ENCODE measurements at regions not wholly inside any gene's neighbourhood (a gene's known extent, or its start where the extent isn't known, plus 50 kb on each side); places are given as distances from the start of the nearest gene placed in this dataset.
A peak's percentile ranks its signal among the peaks of the same experiment; 100 is the strongest.
"Not testable (repeated sequence)": the region's sequence is repeated elsewhere in the genome, so short reads cannot be mapped to it uniquely, and the experiment has no call there.

DNA sequence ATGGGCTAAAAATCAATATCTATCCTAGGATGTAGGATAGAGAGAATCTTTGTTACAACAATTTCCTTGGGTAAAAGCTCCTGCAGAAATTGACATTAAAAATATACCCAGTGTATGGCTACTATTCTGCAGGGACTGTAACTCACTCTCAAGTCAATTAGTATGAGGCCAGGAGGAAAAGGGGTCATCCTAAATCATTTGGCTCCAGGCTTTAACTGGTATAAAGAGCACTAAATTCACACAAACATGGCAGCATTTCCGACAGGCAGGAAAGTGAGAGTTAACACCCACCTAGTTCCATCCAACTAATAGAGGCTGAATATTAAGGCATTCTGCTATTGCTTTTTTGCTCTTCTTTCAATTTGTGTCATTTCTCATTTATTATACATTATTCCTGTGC lies 218.6 kb upstream of the C1orf87 start:
- no peak for DNase-seq

DNA sequence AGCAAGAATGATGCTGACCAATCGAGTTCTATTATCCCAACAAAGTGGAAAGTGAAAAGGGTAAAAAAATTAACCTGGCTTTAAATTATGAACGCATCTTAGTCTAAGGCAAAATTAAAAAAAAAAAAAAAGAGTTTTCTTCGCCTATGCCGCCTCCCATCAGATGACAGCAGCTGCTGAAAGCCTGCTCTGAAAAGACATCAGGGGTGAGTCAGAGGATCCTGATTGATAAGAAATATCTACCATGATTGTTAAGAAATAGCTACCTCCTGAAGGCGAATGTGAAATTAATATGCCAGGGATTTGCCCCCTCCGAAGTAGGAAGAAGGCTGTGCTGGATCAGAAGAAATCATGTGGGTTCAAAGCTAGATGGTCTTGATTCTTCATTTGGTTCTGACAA lies 216.8 kb upstream of the C1orf87 start:
- DNase-seq, result no peak

DNA sequence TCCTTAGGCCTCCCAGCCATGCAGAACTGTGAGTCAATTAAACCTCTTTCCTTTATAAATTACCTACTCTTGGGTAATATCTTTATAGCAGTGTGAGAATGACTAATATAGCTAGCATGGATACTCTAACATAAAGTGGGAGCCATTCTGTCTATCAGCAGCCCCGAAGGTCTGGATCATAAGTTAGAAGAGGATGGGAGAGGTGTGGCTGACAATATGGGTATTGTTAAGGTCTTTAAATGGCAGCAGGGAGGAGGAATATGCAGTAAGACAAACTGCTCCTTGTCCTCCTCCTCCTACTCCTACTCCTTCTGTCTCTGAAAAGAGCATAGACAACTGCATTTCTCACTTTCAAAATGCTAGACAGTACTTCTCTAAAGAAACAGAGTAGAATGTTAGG lies 214.0 kb upstream of the C1orf87 start:
- DNase-seq, result no peak

DNA sequence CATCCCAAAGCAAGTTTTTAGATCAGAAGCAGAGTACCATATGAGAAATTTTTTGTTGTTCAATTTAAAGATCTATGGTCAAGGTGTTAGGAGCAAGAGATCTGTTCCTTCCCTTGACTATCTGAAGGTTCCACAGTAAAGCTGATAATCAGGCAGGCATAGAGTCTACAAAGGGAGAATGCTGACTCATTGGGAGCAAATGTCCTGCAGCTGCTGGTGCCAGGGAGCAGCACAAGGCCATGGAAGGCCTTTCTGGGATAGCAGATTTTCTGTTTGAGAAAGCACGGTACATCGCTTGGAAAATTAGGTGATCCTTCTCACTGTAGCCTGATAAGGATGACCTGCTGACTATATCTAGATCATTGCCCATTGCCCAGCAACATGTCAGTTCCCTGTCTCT lies 210.1 kb upstream of the C1orf87 start:
- DNase-seq, result no peak

DNA sequence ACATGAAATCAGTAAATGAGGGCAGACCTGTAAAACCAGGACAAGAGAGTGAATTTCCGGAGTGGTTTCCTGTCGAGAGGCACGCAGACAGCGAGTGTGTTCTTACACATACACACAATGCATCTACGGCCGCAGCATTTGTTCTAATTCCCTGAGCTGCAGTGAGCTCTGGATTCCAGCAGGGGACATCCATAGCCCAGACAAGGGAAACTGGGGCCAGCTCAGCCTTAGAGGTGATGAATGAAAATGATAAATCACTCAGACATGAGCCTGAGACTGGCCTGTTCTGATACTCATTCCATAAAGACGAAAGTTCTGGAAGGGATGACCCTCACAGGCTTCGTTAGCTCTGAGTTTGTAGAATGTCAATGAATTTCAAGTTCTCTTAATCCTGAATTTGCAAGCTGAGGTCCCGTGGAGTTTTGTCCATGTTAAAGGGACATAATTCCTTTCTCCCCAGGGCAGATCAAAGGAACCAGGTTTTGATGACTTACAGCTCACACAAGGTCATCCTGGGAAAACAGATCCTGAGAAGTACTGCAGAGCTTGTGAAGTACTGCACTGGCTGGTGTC lies 207.9 kb upstream of the C1orf87 start:
- peak; percentile 12 for DNase-seq

DNA sequence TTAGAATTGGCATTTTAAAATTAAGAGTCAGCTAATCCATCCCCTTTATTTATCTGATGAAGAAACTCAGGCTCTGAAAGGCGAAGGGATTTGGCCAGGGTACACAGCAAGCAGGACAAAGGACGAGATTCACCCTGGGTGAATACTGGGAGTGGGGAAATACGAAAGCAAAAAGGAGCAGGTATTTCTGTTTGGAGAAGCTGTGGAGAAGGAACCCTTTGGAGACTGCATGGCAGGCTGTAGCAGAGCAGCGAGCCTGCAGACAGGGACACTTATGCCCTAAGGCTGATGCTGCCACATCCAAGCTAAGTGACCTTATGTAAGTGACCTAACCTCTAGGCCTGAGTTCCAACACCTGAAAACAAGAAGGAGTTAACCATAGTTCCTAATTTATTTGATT lies 207.2 kb upstream of the C1orf87 start:
- no peak for DNase-seq

DNA sequence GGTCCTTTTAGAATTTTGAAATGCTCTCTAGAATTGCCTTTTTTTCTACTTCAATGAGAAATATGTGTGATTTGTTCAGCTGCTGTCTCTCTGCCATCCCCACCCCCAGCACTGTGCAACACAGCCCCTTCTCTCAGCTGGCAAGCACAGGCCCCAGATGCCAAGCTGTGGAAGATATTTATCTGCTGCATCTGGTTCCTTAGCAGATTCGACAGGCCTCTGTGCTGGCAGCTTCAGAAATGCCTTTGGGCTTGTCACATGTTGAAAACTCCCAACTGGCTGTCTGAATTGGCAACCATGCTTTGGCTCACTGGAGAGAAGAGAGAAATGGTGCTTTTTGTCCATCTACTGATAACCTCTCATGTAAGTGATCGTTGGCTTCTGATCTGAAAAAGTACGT lies 206.7 kb upstream of the C1orf87 start:
- no peak for DNase-seq

DNA sequence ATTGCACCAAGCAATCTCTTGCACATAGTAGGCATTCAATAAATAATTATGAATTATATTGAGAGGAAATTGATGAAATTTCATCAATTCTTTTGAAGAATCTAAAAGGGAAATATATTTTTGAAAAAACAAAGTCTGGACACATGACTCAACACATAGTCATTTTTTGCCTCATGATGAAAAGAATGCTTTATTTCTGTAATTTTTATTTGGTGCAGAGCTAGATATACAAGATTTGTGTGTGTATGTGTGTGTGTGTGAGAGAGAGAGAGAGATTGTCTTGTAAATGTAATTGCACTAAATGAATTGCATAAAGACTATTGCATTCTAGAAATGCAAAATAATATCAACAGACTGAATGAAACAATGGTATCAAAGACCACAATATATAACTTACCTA lies 206.2 kb upstream of the C1orf87 start:
- DNase-seq, result no peak

DNA sequence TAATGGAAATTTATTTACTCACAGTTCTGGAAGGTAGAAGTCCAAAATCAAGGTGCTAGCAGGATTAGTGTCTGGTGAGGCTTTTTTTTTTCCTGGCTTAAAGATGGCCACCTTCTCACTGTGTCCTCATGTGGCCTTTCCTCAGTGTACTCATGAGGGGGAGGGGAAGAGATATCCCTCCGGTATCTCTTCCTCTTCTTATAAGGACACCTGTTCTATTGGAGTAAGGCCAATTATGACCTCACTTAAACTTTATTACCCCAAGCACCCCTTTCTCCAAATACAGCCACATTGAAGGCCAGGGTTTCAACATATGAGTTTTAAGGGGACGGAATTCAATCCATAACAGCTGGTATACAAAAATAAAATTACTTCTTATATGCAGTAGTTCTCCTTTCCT lies 203.7 kb upstream of the C1orf87 start:
- no peak for DNase-seq

DNA sequence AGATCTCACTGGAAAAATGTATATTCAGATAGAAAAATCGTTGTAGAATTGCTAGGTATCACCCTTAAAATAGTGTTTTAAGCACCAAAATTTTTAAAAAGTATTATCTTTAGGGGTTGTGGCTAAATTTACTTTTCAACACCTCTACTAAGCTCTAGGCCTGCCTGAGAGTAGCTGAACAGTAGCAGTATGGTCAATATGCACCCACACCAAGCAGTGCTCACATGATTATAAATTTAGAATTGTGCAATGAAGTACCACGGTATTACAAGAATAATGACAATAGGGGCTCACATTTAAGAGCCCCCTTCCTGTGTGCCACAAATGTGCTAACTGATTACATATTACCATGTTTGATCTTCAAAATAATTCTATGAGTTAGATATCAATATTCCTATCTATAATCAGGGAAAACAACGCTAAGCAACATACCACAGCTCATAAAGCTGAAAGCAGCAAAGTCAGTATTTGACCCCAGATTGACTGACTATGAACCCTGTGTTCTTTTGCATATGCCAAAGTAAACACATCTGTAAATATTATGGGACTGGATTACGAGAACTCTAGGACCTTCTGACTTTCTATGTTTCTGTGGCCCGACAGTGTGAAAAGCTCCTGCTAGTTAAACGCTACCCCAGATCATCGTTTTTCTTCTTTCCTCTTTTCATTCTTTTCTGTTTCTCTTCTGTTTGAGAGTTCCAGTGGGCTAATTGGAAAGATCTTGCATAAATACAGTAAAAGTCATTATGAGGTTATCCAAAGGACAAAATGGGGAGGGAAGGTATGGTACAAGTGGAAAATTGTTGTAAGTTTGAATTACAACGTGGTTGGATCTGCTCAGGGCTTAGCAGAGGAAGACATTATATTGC lies 201.1 kb upstream of the C1orf87 start:
- no peak for DNase-seq

DNA sequence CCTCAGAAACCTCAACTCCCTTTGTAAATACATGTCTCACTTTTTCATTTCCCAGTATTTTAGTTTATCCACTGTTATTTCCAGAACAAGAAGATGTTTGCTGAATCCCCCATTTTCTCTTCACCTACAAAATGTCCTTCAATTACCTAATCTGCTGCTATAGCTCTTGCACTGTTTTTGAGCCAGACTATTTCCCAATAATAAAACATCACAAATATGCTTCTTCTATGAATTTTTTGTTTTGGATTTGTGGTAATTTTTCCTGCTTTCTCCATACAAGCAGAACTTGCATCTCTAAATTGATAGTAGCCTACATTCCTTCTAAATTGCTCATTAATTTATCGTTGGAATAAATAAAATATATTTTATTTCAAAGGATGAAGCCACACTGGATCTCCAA lies 199.6 kb upstream of the C1orf87 start:
- no peak for DNase-seq

DNA sequence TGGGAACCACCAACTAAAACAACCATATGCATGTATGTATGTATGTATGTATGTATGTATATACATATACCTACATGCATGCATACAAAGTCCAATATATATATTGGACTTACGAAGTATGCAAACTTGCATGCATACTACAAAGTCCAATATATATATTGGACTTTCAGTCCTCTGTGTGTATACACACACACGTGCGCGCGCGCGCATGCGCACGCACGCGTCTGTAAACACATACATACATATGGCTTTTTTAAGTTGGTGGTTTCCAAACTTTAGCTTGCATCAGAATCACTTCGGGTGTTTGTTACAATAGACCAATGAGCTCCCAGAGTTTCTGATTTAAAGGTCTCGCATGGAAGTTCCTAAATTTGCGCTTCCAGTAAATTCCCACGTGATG lies 197.5 kb upstream of the C1orf87 start:
- DNase-seq, result no peak

DNA sequence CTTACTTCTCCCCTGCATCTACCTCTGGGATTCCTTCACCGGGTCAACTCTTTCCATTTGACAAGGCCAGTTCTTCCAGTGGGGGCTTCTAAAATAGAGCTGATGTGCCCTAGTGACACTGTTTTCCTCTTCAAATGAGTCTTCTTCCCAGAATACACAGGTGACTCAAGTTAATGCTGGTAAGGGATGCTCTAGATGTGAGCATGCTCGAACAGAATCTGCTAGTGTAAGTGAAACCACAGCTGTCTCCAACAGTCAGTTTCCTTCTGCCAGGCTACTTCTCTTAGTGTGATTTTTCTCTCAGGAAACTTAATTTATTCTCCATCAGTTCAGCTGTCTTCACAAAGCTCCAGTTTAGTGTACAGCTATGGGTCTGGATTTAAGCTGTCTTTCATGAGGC lies 194.9 kb upstream of the C1orf87 start:
- DNase-seq, result no peak

DNA sequence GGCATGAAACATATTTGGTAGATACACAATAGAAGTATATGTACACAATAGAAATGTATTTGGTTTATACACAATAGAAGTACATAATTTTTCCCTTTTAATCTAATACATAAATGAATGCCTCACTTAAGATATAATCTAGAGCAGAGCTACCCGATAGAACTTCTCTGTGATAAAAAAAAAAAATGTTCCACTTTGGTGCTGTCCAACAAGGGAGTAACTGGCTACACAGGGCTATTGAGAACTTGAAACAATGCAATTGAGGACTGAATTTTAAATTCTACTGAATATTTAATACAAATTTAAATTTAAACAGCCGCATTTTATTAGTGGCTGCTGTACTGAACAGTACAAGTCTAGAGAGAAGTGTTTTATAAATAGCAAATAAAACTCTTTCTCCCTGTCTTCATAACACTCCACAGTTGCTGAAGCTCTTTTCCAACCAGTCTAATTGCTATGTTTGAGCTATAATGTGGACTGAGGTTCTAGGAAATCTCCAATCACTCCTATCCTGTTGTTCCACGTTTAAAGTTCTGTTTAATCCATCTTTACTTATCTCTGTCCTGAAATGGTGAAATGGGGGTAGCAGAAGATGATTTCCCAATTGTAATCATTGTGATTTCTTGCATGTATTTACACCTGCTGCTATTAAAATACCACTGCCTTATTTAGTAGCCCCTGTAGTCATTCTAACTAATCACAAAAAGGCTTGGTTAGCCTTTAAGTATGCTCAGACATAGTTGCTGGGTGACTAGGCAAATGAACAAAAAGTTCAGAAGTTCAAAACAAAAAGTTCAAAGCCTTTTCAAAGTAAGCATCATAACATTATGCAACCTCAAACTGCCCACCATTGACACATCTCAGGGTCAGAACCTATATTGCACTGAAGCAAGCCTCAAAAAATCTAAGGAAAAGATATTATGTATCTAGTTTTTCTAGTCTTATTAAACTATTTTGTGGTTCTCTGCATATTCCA lies 192.3 kb upstream of the C1orf87 start:
- DNase-seq, result no peak

DNA sequence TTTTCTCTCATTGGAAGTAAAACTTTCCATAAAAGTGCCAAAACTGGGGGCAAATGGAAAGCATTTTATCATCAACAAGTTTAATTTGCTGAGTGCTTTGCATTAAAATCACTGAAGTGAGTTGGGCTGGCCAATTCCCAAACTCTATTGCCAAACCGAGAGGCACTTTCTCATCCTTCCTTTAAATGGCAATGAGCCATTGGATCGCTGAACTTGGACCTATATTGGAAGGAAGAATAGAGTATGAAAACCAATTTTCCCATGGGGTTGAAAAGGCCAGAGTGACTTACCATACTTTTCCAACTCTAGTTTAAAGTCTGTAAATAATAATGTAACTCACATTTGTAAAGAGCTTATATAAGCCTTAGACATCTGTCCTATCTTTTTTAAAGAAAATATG lies 189.1 kb upstream of the C1orf87 start:
- no peak for DNase-seq

DNA sequence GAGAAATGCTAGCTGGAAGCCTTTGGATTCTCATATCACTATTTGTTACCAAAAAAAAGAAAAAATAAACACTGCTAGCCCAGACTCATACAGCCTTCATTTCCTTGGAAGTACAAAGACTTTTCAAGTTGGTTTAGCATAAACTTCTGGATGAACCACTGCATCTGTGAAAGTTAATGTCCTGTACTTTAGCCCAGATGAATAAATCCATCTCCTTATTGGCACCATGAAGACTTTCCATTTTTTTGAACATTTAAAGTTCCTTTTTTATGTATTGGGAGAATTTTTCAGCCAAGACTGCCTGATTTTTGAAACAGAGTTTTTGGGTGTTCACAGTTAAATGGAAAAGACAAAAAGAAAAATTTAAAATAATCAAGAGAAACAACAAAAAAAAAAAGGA lies 184.0 kb upstream of the C1orf87 start:
- DNase-seq, result no peak

DNA sequence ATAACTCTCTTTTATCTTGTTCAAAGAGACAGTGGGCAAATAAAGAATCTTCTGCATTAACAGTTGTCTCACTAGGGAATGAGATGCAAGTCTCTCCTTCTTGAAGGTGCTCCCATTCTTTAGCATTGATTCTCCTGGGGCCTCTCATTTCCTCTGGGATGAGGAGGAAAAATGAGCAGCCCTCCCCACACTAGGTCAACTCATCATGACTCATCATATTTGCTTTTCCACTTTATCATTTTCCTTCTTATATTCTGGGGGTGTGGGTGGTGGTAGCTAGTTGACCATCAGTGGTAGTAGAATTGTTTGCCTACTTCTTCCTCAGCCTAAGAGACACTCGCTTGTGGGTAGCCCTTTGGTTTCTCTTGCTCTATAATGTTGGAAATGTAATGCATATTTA lies 182.0 kb upstream of the C1orf87 start:
- DNase-seq, result no peak

DNA sequence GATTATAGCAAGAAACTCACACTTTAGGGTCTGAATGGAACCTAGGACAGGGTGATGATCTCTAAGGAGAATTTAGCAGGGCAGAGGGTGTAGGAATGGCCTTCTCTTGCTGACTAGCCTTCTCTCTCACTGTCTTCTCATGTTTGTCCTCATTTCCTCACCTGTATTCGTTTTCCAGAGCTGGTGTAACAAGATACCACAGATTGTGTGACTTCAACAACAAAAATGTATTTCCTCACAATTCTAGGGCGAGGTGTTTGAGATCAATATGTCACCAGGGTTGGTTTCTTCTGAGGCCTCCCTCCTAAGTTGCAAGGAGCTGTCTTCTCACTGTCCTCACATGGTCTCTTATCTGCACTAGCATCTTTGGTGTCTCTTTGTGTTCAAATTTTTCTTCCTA lies 177.9 kb upstream of the C1orf87 start:
- DNase-seq, result no peak

DNA sequence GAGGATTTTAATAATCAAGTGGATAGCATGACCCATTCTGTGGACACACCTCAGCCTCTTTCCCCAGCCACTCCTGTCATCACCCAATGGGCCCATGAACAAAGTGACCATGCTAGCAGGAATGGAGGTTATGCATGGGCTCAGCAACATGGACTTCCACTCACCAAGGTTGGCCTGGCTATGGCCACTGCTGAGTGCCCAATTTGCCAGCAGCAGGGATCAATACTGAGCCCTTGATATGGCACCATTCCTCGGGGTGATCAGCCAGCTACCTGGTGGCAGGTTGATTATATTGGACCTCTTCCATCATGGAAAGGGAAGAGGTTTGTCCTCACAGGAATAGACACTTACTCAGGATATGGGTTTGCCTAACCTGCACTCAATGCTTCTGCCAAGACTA lies 173.9 kb upstream of the C1orf87 start:
- not testable (repeated sequence) for DNase-seq

DNA sequence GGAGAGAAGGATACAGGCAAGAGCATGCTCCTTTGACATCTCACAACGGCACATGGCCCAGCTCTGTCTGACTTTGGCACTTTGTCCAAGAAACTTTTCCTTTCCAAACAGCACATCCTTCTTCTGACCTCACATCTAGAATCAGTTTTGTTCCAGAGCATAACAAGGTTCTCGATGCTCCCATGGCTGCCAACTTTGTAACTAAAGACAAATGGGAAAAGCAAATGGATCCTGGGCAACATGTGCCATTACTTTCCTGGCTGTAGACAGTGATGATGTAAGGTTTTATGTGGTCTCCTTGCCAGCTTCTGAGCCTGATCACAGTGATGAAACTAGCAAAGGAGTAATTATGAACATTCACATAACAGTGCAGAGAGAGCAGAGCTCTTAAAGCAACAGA lies 171.8 kb upstream of the C1orf87 start:
- DNase-seq, result no peak

DNA sequence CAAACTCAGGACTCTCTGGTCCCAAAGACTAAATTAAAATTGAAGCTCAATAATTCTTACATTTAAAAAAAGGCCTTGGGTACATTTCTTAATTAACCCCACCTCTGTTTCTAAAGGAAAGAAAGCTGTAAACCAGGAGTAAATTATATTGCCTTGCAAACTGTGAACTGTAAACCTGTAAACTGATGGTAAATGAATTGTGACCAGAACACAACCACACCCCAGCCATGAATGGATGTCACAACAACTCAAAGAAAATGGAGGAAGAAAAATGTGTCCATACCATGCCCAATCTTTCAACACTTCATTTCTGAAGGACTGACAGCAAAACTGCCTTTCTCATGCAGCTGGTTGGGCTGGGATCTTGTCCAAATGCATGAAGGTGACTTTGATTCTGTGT lies 171.3 kb upstream of the C1orf87 start:
- no peak for DNase-seq

DNA sequence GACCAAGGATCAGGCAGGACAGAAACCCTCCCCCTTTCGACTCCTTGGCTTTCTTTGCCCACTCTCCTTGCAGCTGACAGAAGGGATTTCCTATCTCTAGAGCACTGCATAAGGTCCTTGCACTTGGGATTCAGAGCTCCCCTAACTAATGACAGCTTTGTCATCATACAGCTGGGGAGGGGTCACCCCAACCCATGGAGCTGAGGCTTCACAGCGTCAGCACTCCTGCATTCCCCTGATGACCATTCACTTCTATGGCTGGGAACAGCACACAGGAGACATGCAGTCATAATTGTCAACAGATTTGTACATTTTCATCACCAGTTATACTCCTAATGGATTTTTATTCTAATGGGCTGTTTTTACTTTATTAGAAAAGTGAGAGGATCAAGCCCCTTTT lies 161.7 kb upstream of the C1orf87 start:
- DNase-seq, result no peak

DNA sequence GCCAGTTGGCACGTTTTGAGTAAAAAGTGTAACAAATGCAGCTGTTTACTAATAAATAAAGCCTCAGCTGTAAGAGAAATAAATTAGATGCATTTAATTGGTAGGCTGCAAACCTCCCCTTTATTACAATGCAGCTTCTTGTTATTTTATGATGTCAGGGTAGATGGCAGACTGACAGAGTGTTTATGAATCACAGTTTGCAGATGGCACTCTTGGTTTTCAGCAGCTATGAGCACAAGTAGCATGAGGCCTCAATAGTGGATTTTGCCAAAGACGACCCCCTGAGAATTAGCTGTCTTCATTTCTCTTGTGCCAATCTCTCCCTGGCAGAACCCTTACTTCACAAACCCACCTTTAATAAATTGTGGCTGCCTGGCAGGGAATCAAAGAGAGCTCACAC lies 161.2 kb upstream of the C1orf87 start:
- DNase-seq, result no peak

DNA sequence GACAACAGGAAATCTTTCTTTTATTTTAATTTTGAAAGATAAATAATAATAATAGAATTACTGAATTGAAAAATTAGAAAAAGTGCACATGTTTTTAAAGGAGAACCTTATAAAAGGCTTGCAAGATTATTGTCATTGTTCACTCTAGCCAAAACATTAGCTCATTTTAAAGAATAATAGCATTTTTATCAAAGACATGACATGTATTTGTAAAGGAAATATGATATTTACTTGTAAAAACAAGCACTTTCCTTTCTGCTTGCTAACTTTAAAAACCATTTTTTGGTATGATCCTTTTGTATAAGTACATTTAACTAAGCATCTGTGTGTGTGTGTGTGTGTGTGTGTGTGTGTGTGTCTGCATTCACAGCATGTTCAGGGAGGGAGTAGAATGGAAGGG lies 156.3 kb upstream of the C1orf87 start:
- DNase-seq, result no peak
